Osteocyte (in vitro differentiated cells): ENCODE measurements at regions not wholly inside any gene's neighbourhood (a gene's known extent, or its start where the extent isn't known, plus 50 kb on each side); places are given as distances from the start of the nearest gene placed in this dataset.
A peak's percentile ranks its signal among the peaks of the same experiment; 100 is the strongest.

ENCODE experiments used
- DNase-seq: peaks from one replicate; pipeline ENCODE4 v3.0.0; 2021; ENCODE audit warnings: mixed read lengths; ENCODE audit not compliant: unreplicated experiment; ENCODE audit errors: extremely low spot score
- H3K27ac Mint-ChIP-seq: one replicate; pipeline ENCODE4 v1.8.0; 2021; ENCODE audit warnings: mild to moderate bottlenecking, mixed read lengths; ENCODE audit not compliant: unreplicated experiment
- H3K27me3 Mint-ChIP-seq: one replicate; pipeline ENCODE4 v1.8.0; 2021; ENCODE audit warnings: mixed read lengths; ENCODE audit not compliant: unreplicated experiment
- H3K36me3 Mint-ChIP-seq: one replicate; pipeline ENCODE4 v1.8.0; 2021; ENCODE audit warnings: mixed read lengths; ENCODE audit not compliant: unreplicated experiment
- H3K4me1 Mint-ChIP-seq: one replicate; pipeline ENCODE4 v1.8.0; 2021; ENCODE audit warnings: mixed read lengths; ENCODE audit not compliant: unreplicated experiment
- H3K4me3 Mint-ChIP-seq: one replicate; pipeline ENCODE4 v1.8.0; 2021; ENCODE audit warnings: mild to moderate bottlenecking, moderate library complexity, mixed read lengths; ENCODE audit not compliant: unreplicated experiment
- H3K9me3 Mint-ChIP-seq: one replicate; pipeline ENCODE4 v1.8.0; 2021; ENCODE audit warnings: mixed read lengths; ENCODE audit not compliant: unreplicated experiment
- CTCF ChIP-seq: fragments of 200-600 bp; sonication (generic); IDR thresholded peaks from 2 replicates; pipeline ENCODE4 v1.5.0; 2021; ENCODE audit warnings: antibody characterized with exemption, mild to moderate bottlenecking, moderate library complexity

DNA sequence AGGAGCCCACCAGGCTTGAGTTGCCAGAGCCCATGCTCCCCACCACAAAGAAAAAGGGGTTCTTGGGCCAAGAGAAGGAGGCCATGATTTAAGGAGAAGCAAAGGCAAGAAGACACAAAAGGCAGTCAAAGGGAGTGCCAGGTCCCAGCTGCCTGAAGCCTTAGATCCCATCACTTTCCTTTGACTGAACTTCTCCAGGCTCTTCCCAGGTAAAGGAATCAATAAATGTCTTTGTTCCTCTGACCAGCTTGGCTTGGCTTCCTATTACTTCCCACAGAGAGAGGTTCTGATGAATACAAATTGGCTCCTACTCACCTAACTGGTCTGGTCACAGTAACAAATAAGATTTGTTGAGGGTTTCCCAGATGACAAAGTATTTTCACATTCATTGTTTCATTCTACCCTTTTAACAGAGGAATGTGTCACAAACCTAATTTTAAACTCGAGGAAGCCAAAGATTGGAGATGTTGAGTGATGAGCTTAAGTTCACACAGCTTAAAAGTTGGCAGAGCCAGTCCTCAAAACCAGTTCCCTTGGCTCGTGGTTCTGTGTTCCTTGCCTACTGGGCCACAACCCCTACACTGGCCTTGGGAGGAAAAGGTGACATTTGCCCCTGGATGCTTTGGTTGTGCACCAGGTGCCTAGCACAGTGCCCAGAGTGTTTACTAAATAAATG lies 96.4 kb upstream of the SESN3 start:
- H3K4me3 Mint-ChIP-seq = no peak overlapping the region
- H3K4me1 Mint-ChIP-seq = peaks cover 31% of the 10 kb centered on the region
- H3K27me3 Mint-ChIP-seq = peaks cover 8% of the 10 kb centered on the region
- no peaks in the 10 kb centered on the region for H3K9me3 Mint-ChIP-seq
- H3K36me3 Mint-ChIP-seq = no peaks in the 10 kb centered on the region
- H3K27ac Mint-ChIP-seq = no peak overlapping the region
- TF ChIP-seq CTCF = no peak
- no peak for DNase-seq

DNA sequence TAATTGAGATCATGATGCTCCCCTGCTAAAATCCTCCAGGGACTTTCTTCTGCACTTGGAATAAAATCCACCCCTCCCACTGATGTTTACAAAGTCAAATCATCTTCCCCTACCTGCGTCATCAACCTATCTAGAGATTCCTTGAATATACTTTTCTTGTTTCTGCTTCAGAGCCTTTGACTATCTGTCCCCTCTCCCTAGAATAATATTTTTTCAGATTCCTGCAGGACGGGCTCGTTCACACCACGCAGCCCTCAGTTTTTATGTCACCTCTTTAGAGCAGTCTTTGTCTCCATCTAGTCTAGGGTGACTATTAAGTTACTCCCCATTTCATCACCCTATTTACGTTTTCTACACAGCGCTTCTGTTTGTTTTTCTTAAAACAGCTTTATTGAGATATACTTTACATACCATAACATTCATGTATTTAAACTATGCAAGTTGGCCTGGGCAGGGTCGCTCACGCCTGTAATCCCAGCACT lies 94.8 kb upstream of the SESN3 start:
- H3K9me3 Mint-ChIP-seq = no peaks in the 10 kb centered on the region
- H3K36me3 Mint-ChIP-seq = no peaks in the 10 kb centered on the region
- H3K27me3 Mint-ChIP-seq = peaks cover 8% of the 10 kb centered on the region
- TF ChIP-seq CTCF = no peak
- peak overlapping the region; percentile 12 for H3K27ac Mint-ChIP-seq
- no peak overlapping the region for H3K4me3 Mint-ChIP-seq
- H3K4me1 Mint-ChIP-seq = peaks cover 24% of the 10 kb centered on the region
- no peak for DNase-seq

- no peak for TF ChIP-seq CTCF
- no peak overlapping the region for H3K4me3 Mint-ChIP-seq
- no peaks in the 10 kb centered on the region for H3K9me3 Mint-ChIP-seq
- H3K4me1 Mint-ChIP-seq = peaks cover 14% of the 10 kb centered on the region
- H3K27me3 Mint-ChIP-seq = peaks cover 8% of the 10 kb centered on the region
- no peak overlapping the region for H3K27ac Mint-ChIP-seq
- H3K36me3 Mint-ChIP-seq = no peaks in the 10 kb centered on the region
- no peak for DNase-seq
Measured at GRCh38 chr11:95324826-95325225, 93.8 kb upstream of the SESN3 start.

GRCh38 chr11:95322539-95322938 lies 91.5 kb upstream of the SESN3 start:
- no peaks in the 10 kb centered on the region for H3K9me3 Mint-ChIP-seq
- no peak overlapping the region for H3K27ac Mint-ChIP-seq
- H3K4me3 Mint-ChIP-seq = no peak overlapping the region
- DNase-seq = no peak
- H3K27me3 Mint-ChIP-seq = peaks cover 8% of the 10 kb centered on the region
- H3K4me1 Mint-ChIP-seq = peaks cover 21% of the 10 kb centered on the region
- TF ChIP-seq CTCF = no peak
- no peaks in the 10 kb centered on the region for H3K36me3 Mint-ChIP-seq

DNA sequence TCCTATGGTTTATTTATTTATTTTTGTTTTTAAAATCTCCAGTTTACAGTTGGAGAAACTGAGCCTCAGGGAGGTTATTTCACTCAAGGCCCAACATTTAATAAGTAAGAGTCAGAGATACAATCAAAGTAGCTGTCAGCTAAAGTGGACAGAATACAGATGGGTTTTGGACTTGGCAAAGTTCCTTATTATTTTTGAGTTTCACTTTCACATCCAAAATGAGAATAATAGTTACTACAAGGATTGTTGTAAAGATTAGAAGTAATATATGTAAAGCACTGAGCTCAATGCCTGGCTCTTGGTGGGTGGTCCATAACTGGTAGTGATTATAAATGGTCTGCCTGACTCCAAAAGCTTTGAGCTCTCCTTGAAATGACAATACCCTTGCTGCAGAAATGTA lies 87.5 kb upstream of the SESN3 start:
- Mint-ChIP-seq H3K27me3 (peaks cover 3% of the 10 kb centered on the region), H3K36me3 (no peaks in the 10 kb centered on the region), H3K9me3 (no peaks in the 10 kb centered on the region), H3K27ac (no peak overlapping the region), H3K4me1 (peaks cover 12% of the 10 kb centered on the region), H3K4me3 (no peak overlapping the region)
- no peak for DNase-seq
- TF ChIP-seq CTCF = no peak
